Hepatocyte (in vitro differentiated cells): ENCODE measurements at regions not wholly inside any gene's neighbourhood (a gene's known extent, or its start where the extent isn't known, plus 50 kb on each side); places are given as distances from the start of the nearest gene placed in this dataset.

Experiments used
- DNase-seq: peaks from one replicate; pipeline ENCODE4 v3.0.0-alpha.2; 2016; ENCODE audit warnings: low spot score
- H2AFZ ChIP-seq: fragments of 200-600 bp; sonication (generic); 2 replicates; pipeline ENCODE4 v1.6.0; 2016; ENCODE audit warnings: antibody characterized with exemption, mild to moderate bottlenecking
- H3K27ac ChIP-seq: fragments of 200-600 bp; sonication (generic); 2 replicates; pipeline ENCODE4 v1.5.1; 2016; ENCODE audit warnings: mild to moderate bottlenecking
- H3K27me3 ChIP-seq: fragments of 200-600 bp; sonication (generic); 2 replicates; pipeline ENCODE4 v1.6.1; 2016
- H3K36me3 ChIP-seq: fragments of 200-600 bp; sonication (generic); replicated peaks from 2 replicates; pipeline ENCODE4 v1.5.1; 2016; ENCODE audit warnings: low read depth; ENCODE audit not compliant: insufficient read depth
- H3K4me1 ChIP-seq: fragments of 200-600 bp; sonication (generic); 2 replicates; pipeline ENCODE4 v1.5.1; 2016; ENCODE audit warnings: mild to moderate bottlenecking, moderate library complexity; ENCODE audit not compliant: insufficient read depth
- H3K4me2 ChIP-seq: fragments of 200-600 bp; sonication (generic); 2 replicates; pipeline ENCODE4 v1.6.0; 2016
- H3K4me3 ChIP-seq: fragments of 200-600 bp; sonication (generic); 2 replicates; pipeline ENCODE4 v1.5.1; 2016; ENCODE audit warnings: mild to moderate bottlenecking
- H3K79me2 ChIP-seq: fragments of 200-600 bp; sonication (generic); 2 replicates; pipeline ENCODE4 v1.6.0; 2017; ENCODE audit warnings: mild to moderate bottlenecking
- H3K9me2 ChIP-seq: fragments of 200-600 bp; sonication (generic); replicated peaks from 2 replicates; pipeline ENCODE4 v1.6.0; 2017; ENCODE audit warnings: mild to moderate bottlenecking; ENCODE audit not compliant: insufficient read depth
- H3K9me3 ChIP-seq: fragments of 200-600 bp; sonication (generic); 2 replicates; pipeline ENCODE4 v1.5.1; 2016; ENCODE audit warnings: low read depth, mild to moderate bottlenecking
- H4K20me1 ChIP-seq: fragments of 200-600 bp; sonication (generic); 2 replicates; pipeline ENCODE4 v1.6.0; 2016; ENCODE audit warnings: mild to moderate bottlenecking; ENCODE audit not compliant: insufficient read depth, poor library complexity, severe bottlenecking
- EZH2 ChIP-seq: fragments of 200-600 bp; sonication (generic); IDR thresholded peaks from 2 replicates; pipeline ENCODE4 v1.6.1; 2016; ENCODE audit warnings: antibody characterized with exemption, mild to moderate bottlenecking, borderline replicate concordance
- EZH2phosphoT487 ChIP-seq: fragments of 200-600 bp; sonication (generic); IDR thresholded peaks from one replicate; pipeline ENCODE4 v1.6.1; 2018; ENCODE audit warnings: antibody characterized with exemption, mild to moderate bottlenecking, low read depth, moderate library complexity; ENCODE audit not compliant: unreplicated experiment, severe bottlenecking
- WGBS: methylation state at CpG from one replicate; pipeline ENCODE4 v1.1.6; 2016; ENCODE audit warnings: low lambda C conversion rate; ENCODE audit errors: missing lambda C conversion rate; 5-methylcytosine and 5-hydroxymethylcytosine counted together
- TF ChIP-seq, protein P1 (sequence below): fragments of 200-600 bp; sonication (generic); IDR thresholded peaks from 2 replicates; pipeline ENCODE4 v1.5.1; 2016; ENCODE audit warnings: antibody characterized with exemption, mild to moderate bottlenecking; ENCODE audit not compliant: poor library complexity

DNA sequence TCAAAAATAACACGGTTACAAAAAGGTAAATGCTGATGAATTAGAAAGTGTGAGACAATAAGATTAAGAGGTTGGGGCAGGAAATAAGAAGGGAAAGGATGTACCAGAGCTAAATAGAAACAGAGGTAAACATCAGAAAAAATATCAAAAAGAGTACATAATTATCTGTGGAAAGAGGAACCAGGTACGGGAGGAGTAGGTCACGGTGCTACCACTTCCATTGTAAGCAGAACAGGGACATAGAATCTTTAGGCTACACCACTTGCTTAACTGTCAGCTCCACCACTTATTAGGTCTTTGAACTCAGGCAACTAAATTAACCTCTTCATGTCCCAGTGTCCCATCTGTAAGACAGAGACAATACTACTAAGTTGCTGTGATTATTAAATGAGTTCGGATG lies 350.3 kb downstream of the LRATD1 start:
- H3K9me2 ChIP-seq, result no peaks in the 10 kb centered on the region
- no peaks in the 10 kb centered on the region for H3K79me2 ChIP-seq
- TF ChIP-seq EZH2 (no peak), EZH2phosphoT487 (no peak)
- TF ChIP-seq, protein P1, sequence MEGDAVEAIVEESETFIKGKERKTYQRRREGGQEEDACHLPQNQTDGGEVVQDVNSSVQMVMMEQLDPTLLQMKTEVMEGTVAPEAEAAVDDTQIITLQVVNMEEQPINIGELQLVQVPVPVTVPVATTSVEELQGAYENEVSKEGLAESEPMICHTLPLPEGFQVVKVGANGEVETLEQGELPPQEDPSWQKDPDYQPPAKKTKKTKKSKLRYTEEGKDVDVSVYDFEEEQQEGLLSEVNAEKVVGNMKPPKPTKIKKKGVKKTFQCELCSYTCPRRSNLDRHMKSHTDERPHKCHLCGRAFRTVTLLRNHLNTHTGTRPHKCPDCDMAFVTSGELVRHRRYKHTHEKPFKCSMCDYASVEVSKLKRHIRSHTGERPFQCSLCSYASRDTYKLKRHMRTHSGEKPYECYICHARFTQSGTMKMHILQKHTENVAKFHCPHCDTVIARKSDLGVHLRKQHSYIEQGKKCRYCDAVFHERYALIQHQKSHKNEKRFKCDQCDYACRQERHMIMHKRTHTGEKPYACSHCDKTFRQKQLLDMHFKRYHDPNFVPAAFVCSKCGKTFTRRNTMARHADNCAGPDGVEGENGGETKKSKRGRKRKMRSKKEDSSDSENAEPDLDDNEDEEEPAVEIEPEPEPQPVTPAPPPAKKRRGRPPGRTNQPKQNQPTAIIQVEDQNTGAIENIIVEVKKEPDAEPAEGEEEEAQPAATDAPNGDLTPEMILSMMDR, result no peak
- no peak overlapping the region for H3K4me3 ChIP-seq
- no peaks in the 10 kb centered on the region for H3K4me1 ChIP-seq
- H4K20me1 ChIP-seq, result no peaks in the 10 kb centered on the region
- no peaks in the 10 kb centered on the region for H3K27me3 ChIP-seq
- no peak overlapping the region for H3K4me2 ChIP-seq
- H3K27ac ChIP-seq, result no peak overlapping the region
- WGBS, result 83% methylated on average over 4 of the region's 4 CpGs
- no peaks in the 10 kb centered on the region for H3K36me3 ChIP-seq
- no peaks in the 10 kb centered on the region for H3K9me3 ChIP-seq
- H2AFZ ChIP-seq, result no peak overlapping the region
- no peak for DNase-seq

- H3K4me1 ChIP-seq, result no peaks in the 10 kb centered on the region
- no peaks in the 10 kb centered on the region for H3K36me3 ChIP-seq
- no peaks in the 10 kb centered on the region for H3K9me3 ChIP-seq
- H3K4me3 ChIP-seq, result no peak overlapping the region
- no peak overlapping the region for H2AFZ ChIP-seq
- H3K4me2 ChIP-seq, result no peak overlapping the region
- H3K9me2 ChIP-seq, result no peaks in the 10 kb centered on the region
- TF ChIP-seq EZH2phosphoT487 (no peak), EZH2 (no peak)
- TF ChIP-seq, protein P1, result no peak
- H3K79me2 ChIP-seq, result no peaks in the 10 kb centered on the region
- no peak overlapping the region for H3K27ac ChIP-seq
- no peaks in the 10 kb centered on the region for H4K20me1 ChIP-seq
- DNase-seq, result no peak
- no peaks in the 10 kb centered on the region for H3K27me3 ChIP-seq
Measured at GRCh38 chr2:14988600-14988999, 356.1 kb downstream of the LRATD1 start.

- H4K20me1 ChIP-seq, result no peaks in the 10 kb centered on the region
- no peak for DNase-seq
- no peak overlapping the region for H3K4me2 ChIP-seq
- no peaks in the 10 kb centered on the region for H3K9me2 ChIP-seq
- H3K79me2 ChIP-seq, result no peaks in the 10 kb centered on the region
- WGBS, result 90% methylated on average over 4 of the region's 4 CpGs
- no peaks in the 10 kb centered on the region for H3K9me3 ChIP-seq
- no peak overlapping the region for H3K27ac ChIP-seq
- no peak overlapping the region for H2AFZ ChIP-seq
- no peaks in the 10 kb centered on the region for H3K27me3 ChIP-seq
- H3K4me1 ChIP-seq, result no peaks in the 10 kb centered on the region
- no peak for TF ChIP-seq EZH2
- TF ChIP-seq, protein P1, result no peak
- no peak for TF ChIP-seq EZH2phosphoT487
- H3K4me3 ChIP-seq, result no peak overlapping the region
- H3K36me3 ChIP-seq, result no peaks in the 10 kb centered on the region
Measured at GRCh38 chr2:14991723-14992122, 359.2 kb downstream of the LRATD1 start.

DNA sequence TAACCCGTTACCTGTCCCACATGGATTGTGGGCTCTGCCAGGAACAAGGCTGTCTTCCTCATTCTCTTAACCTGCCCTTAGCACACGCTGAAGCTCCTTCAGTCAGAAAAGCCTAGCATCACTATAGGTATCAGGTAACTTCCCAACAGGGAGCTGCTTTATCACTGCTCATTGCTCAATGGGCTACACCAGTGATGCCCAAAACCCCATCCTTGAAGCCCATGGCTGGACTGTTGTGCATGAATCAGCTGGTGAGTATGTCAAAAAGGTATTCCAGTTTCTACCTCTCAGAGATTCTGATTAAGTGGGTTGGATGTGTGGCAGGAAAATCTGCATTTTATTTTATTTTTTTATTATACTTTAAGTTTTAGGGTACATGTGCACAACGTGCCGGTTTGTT lies 362.2 kb downstream of the LRATD1 start:
- WGBS, result 95% methylated on average over 4 of the region's 4 CpGs
- TF ChIP-seq, protein P1, result no peak
- TF ChIP-seq EZH2phosphoT487, result no peak
- no peaks in the 10 kb centered on the region for H3K79me2 ChIP-seq

More for the DNA sequence above, 362.2 kb downstream of the LRATD1 start:
- H3K9me2 ChIP-seq, result no peaks in the 10 kb centered on the region
- H4K20me1 ChIP-seq, result no peaks in the 10 kb centered on the region
- H3K36me3 ChIP-seq, result no peaks in the 10 kb centered on the region
- H3K27ac ChIP-seq, result no peak overlapping the region
- H3K9me3 ChIP-seq, result no peaks in the 10 kb centered on the region
- no peaks in the 10 kb centered on the region for H3K4me1 ChIP-seq
- DNase-seq, result no peak
- no peak overlapping the region for H3K4me2 ChIP-seq
- H3K4me3 ChIP-seq, result no peak overlapping the region
- no peaks in the 10 kb centered on the region for H3K27me3 ChIP-seq
- no peak overlapping the region for H2AFZ ChIP-seq
